COLO668 (cell line): ENCODE measurements at regions not wholly inside any gene's neighbourhood (a gene's known extent, or its start where the extent isn't known, plus 50 kb on each side); places are given as distances from the start of the nearest gene placed in this dataset.
A peak's percentile ranks its signal among the peaks of the same experiment; 100 is the strongest.
"Not testable (repeated sequence)": the region's sequence is repeated elsewhere in the genome, so short reads cannot be mapped to it uniquely, and the experiment has no call there.

Source experiments
- DNase-seq: peaks from one replicate; lab custom pipeline; 2025; ENCODE audit not compliant: unreplicated experiment; lab: John Stamatoyannopoulos, UW

GRCh38 chrX:93468075-93468474 lies 205.3 kb downstream of the NAP1L3 start:
- no peak for DNase-seq

DNA sequence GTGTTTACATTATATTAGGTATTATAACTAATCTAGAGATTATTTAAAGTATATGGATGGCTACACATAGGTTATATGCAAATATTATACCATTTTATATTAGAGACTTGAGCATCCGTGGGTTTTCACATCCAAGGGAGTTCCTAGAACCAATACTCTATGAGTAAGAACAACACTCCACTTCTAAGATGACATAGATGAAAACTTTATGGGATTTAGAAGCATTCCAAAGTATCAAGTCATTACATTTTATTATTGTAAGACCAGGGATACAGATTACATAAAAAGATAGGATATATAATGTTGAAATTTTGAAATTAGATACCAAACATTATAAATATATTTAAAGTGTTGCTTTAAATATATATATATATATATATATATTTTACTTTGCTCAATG lies 207.0 kb downstream of the NAP1L3 start:
- no peak for DNase-seq

GRCh38 chrX:93461060-93461459 lies 212.3 kb downstream of the NAP1L3 start:
- DNase-seq: no peak

- no peak for DNase-seq
These were observed 218.9 kb downstream of the NAP1L3 start for GRCh38 chrX:93454509-93454908.

- not testable (repeated sequence) for DNase-seq
These were observed 238.7 kb downstream of the NAP1L3 start for GRCh38 chrX:93434721-93435120.

GRCh38 chrX:93428497-93428896 lies 244.9 kb downstream of the NAP1L3 start:
- DNase-seq: no peak

DNA sequence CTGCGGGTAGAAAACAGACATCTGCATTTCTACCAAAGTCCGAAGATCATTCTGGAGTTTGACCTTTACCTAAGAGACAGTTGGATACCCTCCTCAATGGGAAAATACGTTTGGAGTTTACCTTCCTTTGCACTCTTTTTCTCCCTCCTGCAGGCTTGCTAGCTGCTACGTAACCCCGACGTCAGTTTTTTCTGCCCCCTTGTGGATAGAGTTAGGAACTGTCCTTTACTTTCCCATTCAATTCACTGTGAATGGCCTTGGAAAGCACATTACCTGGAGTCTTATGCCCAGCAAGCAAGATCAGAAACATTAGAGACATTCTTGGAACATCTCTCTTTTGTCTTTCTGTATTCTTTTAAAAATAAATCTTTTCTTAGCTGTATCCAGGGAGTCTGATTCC lies 250.7 kb downstream of the NAP1L3 start:
- DNase-seq: peak; percentile 0

DNA sequence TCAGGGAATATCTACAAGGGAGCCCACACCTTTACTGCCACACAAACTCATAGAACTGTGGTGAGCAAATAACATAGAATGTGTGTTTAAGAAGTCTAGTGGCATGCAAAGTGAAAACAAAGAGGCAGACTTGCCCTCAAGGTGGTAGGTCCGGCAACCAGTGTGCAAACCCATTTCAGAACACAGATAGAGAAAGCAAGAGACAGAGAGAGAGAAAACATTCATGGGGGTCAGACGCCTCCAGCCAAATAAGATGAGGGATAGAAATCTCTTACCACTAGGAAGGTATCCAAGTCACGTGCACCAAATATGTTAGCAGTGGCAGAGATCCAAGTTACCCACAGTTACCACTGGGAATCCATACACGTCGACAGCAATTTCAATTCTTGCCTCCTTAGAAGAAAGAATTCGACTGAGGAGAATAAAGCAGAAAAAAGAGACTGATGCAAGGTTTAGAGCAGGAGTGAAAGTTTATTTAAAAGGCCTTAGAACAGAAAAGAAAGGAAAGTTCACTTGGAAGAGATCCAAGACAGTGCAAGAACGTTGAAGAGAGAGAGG lies 252.8 kb downstream of the NAP1L3 start:
- DNase-seq: no peak

DNA sequence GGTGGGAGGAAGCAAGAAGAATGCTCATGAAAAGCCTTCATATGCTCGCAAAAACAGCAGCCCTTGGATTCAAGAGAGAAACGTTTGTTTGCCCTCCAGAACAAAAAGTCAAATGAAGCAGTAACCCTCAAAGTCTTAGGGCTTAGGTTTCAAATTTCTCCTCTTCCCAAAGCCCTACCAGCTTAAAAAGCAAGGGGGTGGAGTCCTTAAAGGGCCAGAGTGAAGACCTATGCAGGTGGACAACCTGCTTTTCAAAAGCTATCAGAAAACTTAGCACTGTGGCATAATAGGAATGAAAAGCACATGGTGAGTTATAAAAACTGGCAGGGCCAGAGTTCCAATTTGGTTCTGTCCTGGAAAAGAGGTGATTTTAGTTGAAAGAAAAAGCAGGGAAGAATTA lies 253.3 kb downstream of the NAP1L3 start:
- no peak for DNase-seq

DNA sequence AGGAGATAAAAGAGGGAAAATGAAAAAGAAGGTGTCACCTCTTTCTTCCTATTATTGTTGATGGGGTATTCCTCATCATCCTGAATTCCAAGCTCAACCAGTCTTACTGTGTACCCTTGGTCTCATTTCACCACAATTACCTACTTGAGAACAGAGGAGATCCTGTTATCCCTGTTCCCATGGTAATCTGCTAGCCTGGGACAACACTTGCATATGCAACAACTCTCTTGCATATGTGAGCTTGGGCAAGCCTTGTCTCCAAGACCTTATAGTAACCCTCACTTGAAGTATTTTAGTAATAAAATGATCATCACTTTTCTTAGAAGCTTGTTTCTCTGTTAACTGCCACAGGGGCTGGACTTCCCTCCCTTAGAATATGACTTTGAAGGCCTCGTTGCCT lies 253.7 kb downstream of the NAP1L3 start:
- no peak for DNase-seq

DNA sequence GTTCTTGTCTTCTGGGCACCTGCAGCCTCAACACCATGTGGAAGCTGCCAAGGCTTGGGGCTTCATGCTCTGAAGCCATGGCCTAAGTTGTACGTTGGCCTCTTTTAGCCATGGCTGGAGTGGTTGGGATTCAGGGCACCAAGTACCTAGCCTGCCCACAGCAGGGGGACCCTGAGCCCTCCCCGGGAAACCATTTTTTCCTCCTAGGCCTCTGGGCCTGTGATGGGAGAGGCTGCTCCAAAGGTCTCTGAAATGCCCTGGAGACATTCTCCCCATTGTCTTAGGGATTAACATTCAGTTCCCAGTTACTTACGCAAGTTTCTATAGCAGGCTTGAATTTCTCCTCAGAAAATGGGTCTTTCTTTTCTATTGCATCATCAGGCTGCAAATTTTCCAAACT lies 269.3 kb downstream of the NAP1L3 start:
- DNase-seq: no peak

DNA sequence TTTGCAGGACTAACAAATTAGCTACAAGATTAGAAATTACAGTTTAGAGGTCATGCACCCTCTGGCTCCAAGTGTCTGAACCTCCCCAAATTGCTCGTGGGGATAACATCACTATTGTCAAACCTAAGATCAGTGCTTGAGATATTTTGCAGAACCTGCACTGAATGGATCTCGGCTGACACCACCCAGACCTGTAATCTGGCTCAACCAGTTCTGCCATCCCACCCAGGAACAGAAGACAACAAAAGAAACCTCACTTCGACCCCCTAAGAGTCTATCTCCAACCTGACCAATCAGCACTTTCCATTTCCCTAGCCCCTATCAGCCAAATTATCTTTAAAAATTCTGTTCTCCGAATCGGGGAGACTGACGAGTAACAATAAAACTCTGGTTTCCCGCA lies 318.7 kb downstream of the NAP1L3 start:
- no peak for DNase-seq

DNA sequence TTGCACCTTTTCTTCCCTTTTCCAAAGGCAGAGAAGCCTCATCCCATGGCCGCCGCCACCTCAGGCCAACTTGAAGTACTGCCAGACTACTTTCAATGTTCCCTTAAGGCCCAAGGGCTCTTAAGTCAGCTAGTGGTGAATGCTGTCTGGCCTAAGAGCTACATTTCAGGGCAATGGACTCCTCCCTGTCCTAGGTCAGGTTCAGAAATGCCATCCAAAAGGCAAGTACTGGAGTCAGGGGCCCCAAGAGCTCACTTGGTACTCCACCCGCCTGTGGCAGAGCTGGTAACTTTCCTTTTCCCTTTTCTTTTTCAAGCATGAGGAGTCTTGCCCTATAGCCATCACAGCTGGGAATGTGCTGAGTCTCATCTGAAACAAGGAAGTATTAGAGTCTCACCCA lies 327.1 kb downstream of the NAP1L3 start:
- no peak for DNase-seq

DNA sequence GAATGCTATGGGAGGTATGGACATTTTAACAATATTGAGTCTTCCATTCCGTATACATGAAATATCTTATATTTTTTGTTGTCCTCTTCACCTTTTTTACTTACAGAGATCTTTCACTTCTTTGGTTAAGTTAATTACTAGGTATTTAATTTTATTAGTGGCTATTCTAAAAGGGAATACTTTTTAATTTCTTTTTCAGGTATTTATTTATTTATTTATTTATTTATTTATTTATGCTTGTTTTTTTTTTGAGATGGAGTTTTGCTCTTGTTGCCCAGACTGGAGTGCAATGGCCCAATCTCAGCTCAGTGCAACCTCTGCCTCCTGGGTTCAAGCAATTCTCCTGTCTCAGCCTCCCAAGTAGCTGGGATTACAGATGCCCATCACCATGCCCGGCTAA lies 329.1 kb downstream of the NAP1L3 start:
- DNase-seq: not testable (repeated sequence)

- DNase-seq: no peak
These were observed 341.0 kb downstream of the NAP1L3 start for GRCh38 chrX:93332329-93332728.

- DNase-seq: no peak
These were observed 351.3 kb downstream of the NAP1L3 start for GRCh38 chrX:93322110-93322509.

- no peak for DNase-seq
These were observed 353.8 kb downstream of the NAP1L3 start for GRCh38 chrX:93319609-93320008.
